ENCODE measurements at regions not wholly inside any gene's neighbourhood (a gene's known extent, or its start where the extent isn't known, plus 50 kb on each side); places are given as distances from the start of the nearest gene placed in this dataset.

DNA sequence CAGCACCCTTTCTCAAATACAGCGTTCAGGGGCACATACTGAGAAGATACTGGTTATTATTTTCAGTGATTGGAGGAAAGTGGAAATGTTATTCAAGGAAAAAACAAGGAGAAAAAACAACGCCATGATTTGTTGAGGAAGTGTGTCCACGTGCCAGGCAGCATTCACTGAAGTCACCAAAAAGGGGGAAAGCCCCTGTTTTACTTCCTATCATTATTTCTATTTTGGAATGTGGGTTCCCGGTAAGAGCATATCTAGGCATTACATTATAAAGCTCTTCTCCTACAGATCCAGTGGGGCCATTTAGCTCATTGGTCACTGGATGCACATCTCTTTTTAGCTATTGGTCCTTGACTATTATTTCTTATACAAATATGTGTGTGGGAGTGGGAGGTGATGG, 518.7 kb downstream of the TXNL1 start:
- TF ChIP-seq FOXP2 (optimal IDR thresholded peaks at IDR 0.05; ENCODE audit: borderline replicate concordance, extremely low read depth, extremely low read length, insufficient read depth) (no peak), POLR2AphosphoS5 (IDR thresholded peaks at IDR 0.05; ENCODE audit: low read depth, low read length) (no peak), TAF1 (IDR thresholded peaks at IDR 0.05; ENCODE audit: borderline replicate concordance, insufficient read depth, low read length) (no peak), SIN3A (IDR thresholded peaks at IDR 0.05; ENCODE audit: borderline replicate concordance, insufficient read depth, low read length) (no peak)
- TF ChIP-seq, protein P1, sequence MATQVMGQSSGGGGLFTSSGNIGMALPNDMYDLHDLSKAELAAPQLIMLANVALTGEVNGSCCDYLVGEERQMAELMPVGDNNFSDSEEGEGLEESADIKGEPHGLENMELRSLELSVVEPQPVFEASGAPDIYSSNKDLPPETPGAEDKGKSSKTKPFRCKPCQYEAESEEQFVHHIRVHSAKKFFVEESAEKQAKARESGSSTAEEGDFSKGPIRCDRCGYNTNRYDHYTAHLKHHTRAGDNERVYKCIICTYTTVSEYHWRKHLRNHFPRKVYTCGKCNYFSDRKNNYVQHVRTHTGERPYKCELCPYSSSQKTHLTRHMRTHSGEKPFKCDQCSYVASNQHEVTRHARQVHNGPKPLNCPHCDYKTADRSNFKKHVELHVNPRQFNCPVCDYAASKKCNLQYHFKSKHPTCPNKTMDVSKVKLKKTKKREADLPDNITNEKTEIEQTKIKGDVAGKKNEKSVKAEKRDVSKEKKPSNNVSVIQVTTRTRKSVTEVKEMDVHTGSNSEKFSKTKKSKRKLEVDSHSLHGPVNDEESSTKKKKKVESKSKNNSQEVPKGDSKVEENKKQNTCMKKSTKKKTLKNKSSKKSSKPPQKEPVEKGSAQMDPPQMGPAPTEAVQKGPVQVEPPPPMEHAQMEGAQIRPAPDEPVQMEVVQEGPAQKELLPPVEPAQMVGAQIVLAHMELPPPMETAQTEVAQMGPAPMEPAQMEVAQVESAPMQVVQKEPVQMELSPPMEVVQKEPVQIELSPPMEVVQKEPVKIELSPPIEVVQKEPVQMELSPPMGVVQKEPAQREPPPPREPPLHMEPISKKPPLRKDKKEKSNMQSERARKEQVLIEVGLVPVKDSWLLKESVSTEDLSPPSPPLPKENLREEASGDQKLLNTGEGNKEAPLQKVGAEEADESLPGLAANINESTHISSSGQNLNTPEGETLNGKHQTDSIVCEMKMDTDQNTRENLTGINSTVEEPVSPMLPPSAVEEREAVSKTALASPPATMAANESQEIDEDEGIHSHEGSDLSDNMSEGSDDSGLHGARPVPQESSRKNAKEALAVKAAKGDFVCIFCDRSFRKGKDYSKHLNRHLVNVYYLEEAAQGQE (IDR thresholded peaks at IDR 0.05; ENCODE audit: insufficient read depth in 1 of 2, low read depth in 2 of 2, low read length in 2 of 2) = no peak

- TF ChIP-seq, protein P1 (IDR thresholded peaks at IDR 0.05; ENCODE audit: insufficient read depth in 1 of 2, low read depth in 2 of 2, low read length in 2 of 2) = no peak
- TF ChIP-seq FOXP2 (optimal IDR thresholded peaks at IDR 0.05; ENCODE audit: borderline replicate concordance, extremely low read depth, extremely low read length, insufficient read depth) (no peak), POLR2AphosphoS5 (IDR thresholded peaks at IDR 0.05; ENCODE audit: low read depth, low read length) (no peak), TAF1 (IDR thresholded peaks at IDR 0.05; ENCODE audit: borderline replicate concordance, insufficient read depth, low read length) (no peak), SIN3A (IDR thresholded peaks at IDR 0.05; ENCODE audit: borderline replicate concordance, insufficient read depth, low read length) (no peak)
Observed at GRCh38 chr18:56118422-56118821, 520.0 kb downstream of the TXNL1 start.

- TF ChIP-seq FOXP2 (optimal IDR thresholded peaks at IDR 0.05; ENCODE audit: borderline replicate concordance, extremely low read depth, extremely low read length, insufficient read depth) = no peak
- TF ChIP-seq POLR2AphosphoS5 (IDR thresholded peaks at IDR 0.05; ENCODE audit: low read depth, low read length) = no peak
- no peak for TF ChIP-seq TAF1 (IDR thresholded peaks at IDR 0.05; ENCODE audit: borderline replicate concordance, insufficient read depth, low read length)
- TF ChIP-seq SIN3A (IDR thresholded peaks at IDR 0.05; ENCODE audit: borderline replicate concordance, insufficient read depth, low read length) = no peak
- TF ChIP-seq, protein P1 (IDR thresholded peaks at IDR 0.05; ENCODE audit: insufficient read depth in 1 of 2, low read depth in 2 of 2, low read length in 2 of 2) = no peak
Observed at GRCh38 chr18:56115071-56116015, 523.0 kb downstream of the TXNL1 start.

GRCh38 chr18:56112984-56113383, 525.0 kb upstream of the TCF4 start:
- TF ChIP-seq, protein P1 (IDR thresholded peaks at IDR 0.05; ENCODE audit: insufficient read depth in 1 of 2, low read depth in 2 of 2, low read length in 2 of 2) = no peak
- TF ChIP-seq FOXP2 (optimal IDR thresholded peaks at IDR 0.05; ENCODE audit: borderline replicate concordance, extremely low read depth, extremely low read length, insufficient read depth) (no peak), TAF1 (IDR thresholded peaks at IDR 0.05; ENCODE audit: borderline replicate concordance, insufficient read depth, low read length) (no peak), POLR2AphosphoS5 (IDR thresholded peaks at IDR 0.05; ENCODE audit: low read depth, low read length) (no peak), SIN3A (IDR thresholded peaks at IDR 0.05; ENCODE audit: borderline replicate concordance, insufficient read depth, low read length) (no peak)

Data from PFSK-1 (cell line).